ENCODE measurements at regions not wholly inside any gene's neighbourhood (a gene's known extent, or its start where the extent isn't known, plus 50 kb on each side); places are given as distances from the start of the nearest gene placed in this dataset.

GRCh38 chr16:64206862-64207261 lies 915.0 kb downstream of the CDH11 start:
- no peak for DNase-seq
- no peak for TF ChIP-seq CTCF (conservative IDR thresholded peaks at IDR 0.05)
- Histone ChIP-seq H4K91ac (ENCODE audit: insufficient read length, low read depth, low read length) (no peak overlapping the region), H3K23ac (ENCODE audit: insufficient read length, low read depth, low read length) (no peak overlapping the region), H2BK20ac (ENCODE audit: low read depth, low read length, poor library complexity, severe bottlenecking) (no peak overlapping the region), H3K4me2 (ENCODE audit: insufficient read depth, insufficient read length, low read length) (no peak overlapping the region), H3K4ac (ENCODE audit: low read depth, low read length) (no peak overlapping the region), H2AFZ (ENCODE audit: low read length) (no peak overlapping the region), H3K23me2 (ENCODE audit: insufficient read length, low read depth, low read length, poor library complexity, severe bottlenecking) (no peaks in the 10 kb centered on the region), H3K27ac (ENCODE audit: insufficient read length, low read depth, low read length) (no peak overlapping the region), H3K18ac (ENCODE audit: insufficient read length, low read depth, low read length) (no peak overlapping the region), H3K27me3 (ENCODE audit: insufficient read depth, low read length) (no peaks in the 10 kb centered on the region), H3K79me2 (ENCODE audit: insufficient read depth, low read length) (no peaks in the 10 kb centered on the region), H4K8ac (replicated peaks; ENCODE audit: insufficient read length, low read depth, low read length) (no peak overlapping the region), H4K20me1 (ENCODE audit: control insufficient read depth, insufficient read depth, insufficient read length) (no peaks in the 10 kb centered on the region), H2BK120ac (ENCODE audit: low read depth, low read length, poor library complexity, severe bottlenecking) (no peak overlapping the region), H2AK5ac (ENCODE audit: insufficient read length, low read length) (no peak overlapping the region), H2BK12ac (ENCODE audit: insufficient read length, low read depth, low read length) (no peak overlapping the region), H3K56ac (ENCODE audit: insufficient read length, low read depth, low read length) (no peak overlapping the region), H2BK15ac (ENCODE audit: low read depth, low read length) (no peak overlapping the region), H3K9me3 (ENCODE audit: control insufficient read depth, low read depth, low read length) (no peaks in the 10 kb centered on the region), H3K14ac (ENCODE audit: insufficient read depth, low read length) (no peak overlapping the region), H3K9ac (ENCODE audit: extremely low read depth, insufficient read length, low read length) (no peak overlapping the region), H3K79me1 (ENCODE audit: insufficient read depth, low read depth, low read length, poor library complexity, severe bottlenecking) (no peaks in the 10 kb centered on the region), H2BK5ac (ENCODE audit: insufficient read length, low read length) (no peak overlapping the region), H3K4me1 (ENCODE audit: insufficient read depth, low read length) (no peaks in the 10 kb centered on the region; the same call in 1 of the 2 replicates), H3T11ph (ENCODE audit: low read length) (no peak overlapping the region), H4K5ac (ENCODE audit: insufficient read length, low read depth, low read length) (no peak overlapping the region)
- no peaks in the 10 kb centered on the region for H3K36me3 Mint-ChIP-seq (ENCODE audit: insufficient read depth in 1 of 3, low read depth in 3 of 3)
- no peaks in the 10 kb centered on the region for H3K27me3 Mint-ChIP-seq (ENCODE audit: low read depth)
- H3K9me3 Mint-ChIP-seq = no peaks in the 10 kb centered on the region
- no peaks in the 10 kb centered on the region; a peak in 1 of 4 replicates for H3K4me1 Mint-ChIP-seq
- H3K27ac Mint-ChIP-seq = no peak overlapping the region; a peak in 1 of 7 replicates
- no peak overlapping the region for H3K4me3 Mint-ChIP-seq
- WGBS (ENCODE audit: extremely low coverage, insufficient read length, low lambda C conversion rate) = no CpG with 5 or more reads among the region's 2 CpGs

All from H9 (cell line).